NCI-H510A (cell line): ENCODE measurements at regions not wholly inside any gene's neighbourhood (a gene's known extent, or its start where the extent isn't known, plus 50 kb on each side); places are given as distances from the start of the nearest gene placed in this dataset.
"Not testable (repeated sequence)": the region's sequence is repeated elsewhere in the genome, so short reads cannot be mapped to it uniquely, and the experiment has no call there.

ENCODE experiments used
- DNase-seq: peaks from one replicate; lab custom pipeline; 2025; lab: John Stamatoyannopoulos, UW

DNA sequence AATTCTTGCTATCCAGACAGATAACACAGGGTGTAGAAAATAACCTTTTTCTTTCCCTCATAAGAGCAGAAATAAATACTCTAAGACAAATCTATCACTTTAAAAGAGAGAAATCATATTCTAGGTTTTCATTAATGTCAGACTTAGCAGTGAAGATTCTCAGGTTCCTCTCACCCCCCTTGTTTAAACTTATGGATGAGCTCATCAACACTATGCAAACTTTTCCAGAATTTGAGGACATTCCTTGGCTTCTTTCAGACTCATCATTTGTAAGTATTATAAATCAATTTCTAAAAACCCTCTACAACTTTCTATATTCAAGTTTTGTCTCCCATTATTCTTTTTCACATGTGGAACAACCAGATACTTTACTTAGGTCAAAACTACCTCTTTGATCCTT is 374.9 kb upstream of the TRPC7 start:
- no peak for DNase-seq

- not testable (repeated sequence) for DNase-seq
Measured at GRCh38 chr5:136739271-136739670, 373.9 kb upstream of the TRPC7 start.

DNA sequence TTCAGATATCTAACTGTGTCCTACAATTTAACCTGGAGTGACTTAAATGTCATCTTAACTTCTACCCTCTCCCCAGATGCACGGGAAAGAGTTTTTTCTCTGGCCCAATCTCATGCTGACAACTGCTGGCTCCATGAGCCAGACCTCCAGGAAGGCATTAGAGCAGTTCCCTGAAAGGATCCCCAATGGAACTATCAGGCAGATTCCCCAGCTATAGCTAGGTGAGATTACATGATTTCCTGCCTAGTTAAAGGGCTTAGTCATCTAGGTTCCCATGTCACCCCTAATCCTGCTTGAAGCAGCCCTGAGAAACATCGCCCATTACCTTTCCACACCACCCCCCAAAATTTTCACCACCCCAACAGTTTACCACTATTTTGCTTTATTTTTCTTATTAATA is 373.5 kb upstream of the TRPC7 start:
- no peak for DNase-seq

DNA sequence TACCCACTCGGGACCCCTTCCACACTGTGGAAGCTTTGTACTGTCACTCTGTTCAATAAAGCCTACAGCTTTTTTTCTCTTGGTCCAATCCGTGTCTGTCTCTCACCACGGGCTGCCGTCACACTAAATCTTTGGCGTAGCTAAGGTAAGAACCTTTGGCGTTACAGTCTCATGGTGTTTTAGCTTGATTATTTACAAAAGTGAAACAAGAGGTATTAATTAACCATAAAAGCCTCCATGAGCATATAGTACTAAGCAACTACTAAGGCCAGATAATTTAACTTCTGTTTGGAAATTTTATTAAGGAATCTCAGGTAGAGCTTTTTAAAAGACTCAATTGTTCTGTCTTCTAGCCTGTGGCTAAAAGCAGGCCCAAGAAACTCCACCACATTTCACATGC is 370.7 kb upstream of the TRPC7 start:
- no peak for DNase-seq

DNA sequence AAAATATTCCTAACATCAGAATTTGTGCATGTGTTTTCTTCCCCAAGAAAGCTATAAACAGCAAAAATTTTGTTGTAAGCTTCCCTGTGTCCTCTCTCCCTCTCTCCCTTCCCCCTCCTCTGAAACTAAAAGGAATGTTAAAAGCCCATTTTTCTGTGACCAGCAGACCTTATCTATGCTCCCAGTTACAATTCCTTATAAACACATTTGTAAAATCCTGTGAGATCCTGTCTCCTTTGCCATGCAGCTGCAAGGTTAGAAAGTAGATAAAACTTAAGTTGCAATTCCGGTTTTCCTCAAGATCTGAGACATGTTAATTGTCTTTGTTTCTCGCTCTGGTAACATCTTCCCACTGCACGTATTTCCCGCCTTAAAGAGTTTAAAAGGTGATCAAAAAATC is 370.3 kb upstream of the TRPC7 start:
- not testable (repeated sequence) for DNase-seq

DNA sequence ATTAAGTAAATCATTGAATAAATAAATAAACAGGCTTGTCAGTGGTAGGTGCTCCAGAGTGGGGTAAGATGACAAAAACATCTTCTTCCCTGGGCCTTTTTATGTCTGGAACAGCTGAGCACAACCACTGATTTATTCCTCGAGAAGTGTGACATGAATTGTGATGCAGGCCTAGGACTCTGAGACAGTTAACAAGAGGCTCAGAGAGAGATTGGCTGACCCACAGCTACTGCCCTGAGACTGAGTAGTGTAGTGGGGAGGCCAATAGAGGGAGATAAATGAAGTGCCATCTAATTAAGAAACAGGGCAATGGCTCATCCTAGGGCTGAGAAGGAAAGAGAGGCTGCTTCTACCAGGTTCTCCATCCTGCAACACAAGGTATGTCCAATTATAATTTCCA is 369.3 kb upstream of the TRPC7 start:
- DNase-seq, result no peak

- DNase-seq, result no peak
Measured at GRCh38 chr5:136732751-136733150, 367.4 kb upstream of the TRPC7 start.

DNA sequence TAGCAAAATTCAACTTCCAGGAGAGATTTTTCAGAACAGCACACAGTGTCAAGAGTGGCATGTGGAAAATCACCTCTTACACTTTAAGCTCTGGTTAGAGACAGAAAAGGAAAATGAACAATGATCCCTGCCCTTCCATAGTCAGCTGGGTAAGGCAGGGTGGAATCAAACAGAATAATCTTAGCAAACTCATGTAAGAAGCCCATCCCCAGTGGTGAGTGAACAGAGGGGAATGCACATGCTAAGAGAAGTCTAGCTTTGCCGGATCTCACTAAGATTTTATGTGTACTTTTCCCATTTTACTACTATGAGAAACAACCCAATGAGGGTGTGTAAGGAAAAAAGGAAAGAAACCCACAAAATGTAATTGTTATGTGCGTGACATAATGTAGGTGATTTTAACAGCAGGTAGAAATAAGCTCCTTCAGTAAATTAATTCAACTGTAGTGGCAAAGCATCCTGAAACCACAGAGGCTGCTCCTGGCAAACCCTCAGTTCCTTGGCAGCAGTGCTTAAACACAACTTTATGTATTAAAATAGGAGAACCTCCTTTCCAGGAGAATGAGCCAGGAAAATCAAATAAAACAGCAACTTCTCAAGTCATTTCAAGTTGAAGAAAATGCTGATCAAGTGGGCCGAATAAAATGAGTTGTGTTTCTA is 366.0 kb upstream of the TRPC7 start:
- no peak for DNase-seq

DNA sequence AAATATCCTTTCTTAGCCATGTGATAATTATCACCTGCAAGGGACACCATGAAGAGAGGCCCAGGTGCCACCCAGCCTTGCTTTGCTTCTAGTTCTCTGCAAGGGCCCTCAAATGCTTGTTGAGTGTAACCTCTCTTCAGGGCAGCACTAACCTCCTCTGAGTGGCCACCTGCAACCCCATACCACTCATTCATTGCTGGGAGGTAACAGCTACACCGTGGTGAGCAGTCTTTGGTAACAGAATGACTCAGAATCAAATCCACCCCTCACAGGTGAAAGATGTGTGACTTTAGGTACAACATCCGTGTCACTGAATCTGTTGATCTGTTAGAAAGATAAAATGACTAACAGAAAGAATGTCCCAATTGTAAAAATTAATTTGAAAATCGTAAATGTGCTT is 365.1 kb upstream of the TRPC7 start:
- peak; percentile 29 for DNase-seq

- no peak for DNase-seq
Measured at GRCh38 chr5:136729901-136730355, 364.6 kb upstream of the TRPC7 start.

- no peak for DNase-seq
Measured at GRCh38 chr5:136726506-136726905, 361.2 kb upstream of the TRPC7 start.

- no peak for DNase-seq
Measured at GRCh38 chr5:136724161-136724560, 358.8 kb upstream of the TRPC7 start.

DNA sequence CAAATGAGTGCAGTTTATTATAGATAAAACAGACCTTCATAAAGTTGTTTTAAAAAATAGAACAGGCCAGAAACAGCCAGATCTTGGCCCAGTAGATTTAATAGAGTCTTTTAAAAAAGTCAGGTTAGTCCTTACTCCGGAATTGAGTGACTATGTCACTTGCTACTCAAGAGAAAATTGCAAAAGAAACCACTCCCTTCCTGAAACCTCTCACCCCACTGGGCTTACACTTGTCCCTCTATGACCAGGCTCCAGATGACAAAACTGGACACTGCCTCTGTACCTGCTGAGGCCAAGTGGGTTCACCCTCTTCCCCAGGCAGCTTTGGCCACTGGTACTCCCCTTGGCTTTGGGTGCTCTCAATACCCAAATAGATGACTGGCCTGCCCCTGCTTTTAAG is 357.2 kb upstream of the TRPC7 start:
- no peak for DNase-seq

GRCh38 chr5:136722086-136722485 is 356.7 kb upstream of the TRPC7 start:
- no peak for DNase-seq

GRCh38 chr5:136720674-136721073 is 355.3 kb upstream of the TRPC7 start:
- DNase-seq, result no peak

- DNase-seq, result no peak
Measured at GRCh38 chr5:136717917-136718316, 352.6 kb upstream of the TRPC7 start.

DNA sequence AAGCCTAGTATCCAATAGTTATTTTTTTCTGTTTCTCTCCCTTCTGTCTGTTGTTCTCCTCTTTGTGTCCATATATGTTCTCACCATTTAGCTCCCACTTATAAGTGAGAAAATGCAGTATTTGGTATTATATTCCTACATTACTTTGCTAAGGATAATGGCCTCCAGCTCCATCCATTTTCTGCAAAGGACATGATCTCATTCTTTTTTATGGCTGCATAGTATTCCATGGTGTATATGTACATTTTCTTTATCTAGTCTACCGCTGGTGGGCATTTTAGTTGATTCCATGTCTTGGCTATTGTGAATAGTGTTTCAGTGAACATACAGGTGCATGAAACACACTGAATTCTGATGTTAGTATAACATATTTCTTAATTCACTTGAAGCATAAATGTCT is 348.9 kb upstream of the TRPC7 start:
- no peak for DNase-seq

- no peak for DNase-seq
Measured at GRCh38 chr5:136712628-136713027, 347.3 kb upstream of the TRPC7 start.

GRCh38 chr5:136710834-136711233 is 345.5 kb upstream of the TRPC7 start:
- DNase-seq, result no peak

- DNase-seq, result no peak
Measured at GRCh38 chr5:136703706-136704105, 338.4 kb upstream of the TRPC7 start.

- no peak for DNase-seq
Measured at GRCh38 chr5:136703036-136703435, 337.7 kb upstream of the TRPC7 start.

- peak; percentile 12 for DNase-seq
Measured at GRCh38 chr5:136701191-136701590, 335.8 kb upstream of the TRPC7 start.

- DNase-seq, result no peak
Measured at GRCh38 chr5:136699651-136700050, 334.3 kb upstream of the TRPC7 start.

GRCh38 chr5:136698970-136699369 is 333.6 kb upstream of the TRPC7 start:
- no peak for DNase-seq

DNA sequence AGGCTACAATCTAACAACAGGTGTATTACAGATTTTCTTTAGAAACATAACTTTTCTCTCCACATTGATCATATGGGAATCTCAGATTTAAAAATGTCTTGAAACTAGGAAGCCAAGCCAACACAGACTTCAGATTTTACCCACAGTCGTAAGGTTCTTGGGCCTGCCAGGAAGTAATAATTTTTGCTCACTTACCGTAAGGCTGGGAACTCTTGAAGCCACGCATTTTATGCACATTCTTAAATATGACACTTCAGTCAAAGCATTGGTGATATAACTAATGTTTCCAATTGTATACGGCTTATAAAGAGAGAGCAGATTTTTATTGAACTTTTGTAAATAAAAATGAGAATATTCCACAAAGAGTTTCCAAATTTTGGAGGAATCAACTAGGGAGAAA is 328.9 kb upstream of the TRPC7 start:
- DNase-seq, result no peak
